ENCODE measurements at regions not wholly inside any gene's neighbourhood (a gene's known extent, or its start where the extent isn't known, plus 50 kb on each side); places are given as distances from the start of the nearest gene placed in this dataset.
"Not testable (repeated sequence)": the region's sequence is repeated elsewhere in the genome, so short reads cannot be mapped to it uniquely, and the experiment has no call there.

GRCh38 chr3:181609030-181609767 lies 102.5 kb upstream of the SOX2 start:
- DNase-seq (ENCODE audit: low read depth) = no peak

GRCh38 chr3:181604267-181604666 lies 107.5 kb upstream of the SOX2 start:
- no peak for DNase-seq (ENCODE audit: low read depth)

GRCh38 chr3:181596126-181596525 lies 115.6 kb upstream of the SOX2 start:
- DNase-seq (ENCODE audit: low read depth) = no peak

- DNase-seq (ENCODE audit: low read depth) = not testable (repeated sequence)
Observed at GRCh38 chr3:181590939-181591338, 120.8 kb upstream of the SOX2 start.

- DNase-seq (ENCODE audit: low read depth) = no peak
Observed at GRCh38 chr3:181582619-181583018, 129.1 kb upstream of the SOX2 start.

DNA sequence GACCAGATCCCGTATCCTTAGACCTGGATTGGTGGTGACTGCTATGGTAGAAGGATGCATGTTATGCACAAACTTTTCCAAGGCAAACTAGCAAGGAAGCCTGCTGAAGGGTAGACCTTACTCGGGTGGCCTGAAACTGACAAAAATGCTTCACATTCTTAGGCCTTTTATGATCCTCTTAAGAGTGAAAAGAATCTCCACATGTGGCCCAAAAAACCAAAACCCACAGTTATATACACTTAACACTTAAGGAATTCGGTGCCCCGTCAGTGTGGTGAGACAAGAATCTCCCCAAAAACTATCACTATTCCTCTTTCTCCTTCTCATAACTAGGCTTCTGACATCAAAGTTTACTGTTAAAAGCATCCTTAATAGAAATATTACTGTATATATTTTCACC lies 130.1 kb upstream of the SOX2 start:
- no peak for DNase-seq (ENCODE audit: low read depth)

GRCh38 chr3:181578743-181579142 lies 133.0 kb upstream of the SOX2 start:
- DNase-seq (ENCODE audit: low read depth) = no peak

- no peak for DNase-seq (ENCODE audit: low read depth)
Observed at GRCh38 chr3:181572432-181572831, 139.3 kb upstream of the SOX2 start.

- no peak for DNase-seq (ENCODE audit: low read depth)
Observed at GRCh38 chr3:181570472-181570871, 141.3 kb upstream of the SOX2 start.

DNA sequence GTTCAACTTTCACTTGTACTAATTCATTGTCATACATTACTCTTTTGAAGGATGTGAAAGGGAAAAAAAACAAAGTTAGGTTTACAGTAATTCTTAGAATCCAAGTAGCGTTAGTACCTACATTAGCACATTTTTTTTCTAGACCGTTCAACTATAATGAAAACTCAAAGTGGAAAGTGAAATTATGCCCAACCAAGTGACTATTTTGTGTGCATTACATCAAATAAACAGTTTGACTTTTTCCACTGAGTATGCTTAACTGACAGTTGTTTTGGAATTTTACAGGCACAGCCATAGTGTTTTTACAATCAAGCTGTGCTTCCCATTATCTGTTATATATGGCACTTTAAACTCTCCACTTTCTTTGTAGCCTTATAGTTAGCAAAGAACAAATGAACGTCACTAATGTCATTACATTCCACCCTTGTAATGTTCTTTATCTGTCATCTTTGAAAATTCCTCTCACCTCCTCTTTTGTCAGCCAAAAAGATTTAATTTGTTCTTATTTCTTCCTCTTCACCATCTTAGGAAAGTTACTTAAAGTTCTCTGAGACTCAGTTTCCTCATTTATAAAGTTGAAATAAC lies 142.3 kb upstream of the SOX2 start:
- no peak for DNase-seq (ENCODE audit: low read depth)

GRCh38 chr3:181568693-181569092 lies 143.0 kb upstream of the SOX2 start:
- DNase-seq (ENCODE audit: low read depth) = no peak

DNA sequence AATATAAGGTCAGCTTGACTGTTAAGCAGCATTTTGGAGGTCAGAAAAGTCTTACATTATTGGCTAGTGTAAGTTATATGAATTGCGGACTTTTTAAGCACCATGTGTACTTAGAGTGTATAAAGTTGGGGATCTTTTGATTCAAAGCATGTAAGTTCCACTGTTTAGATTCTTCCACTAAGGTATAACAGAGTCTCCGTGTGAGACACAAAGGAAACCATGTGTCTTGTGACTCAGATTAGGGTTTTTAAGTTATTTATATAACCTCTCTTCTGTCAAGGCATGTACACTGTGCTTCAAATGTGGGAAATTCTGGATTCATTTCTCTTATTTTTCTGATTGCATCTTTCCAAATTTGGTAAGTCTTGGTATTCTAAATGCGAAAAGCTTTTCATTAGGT lies 143.5 kb upstream of the SOX2 start:
- DNase-seq (ENCODE audit: low read depth) = no peak

- no peak for DNase-seq (ENCODE audit: low read depth)
Observed at GRCh38 chr3:181567311-181568075, 144.2 kb upstream of the SOX2 start.

GRCh38 chr3:181565416-181565815 lies 146.3 kb upstream of the SOX2 start:
- DNase-seq (ENCODE audit: low read depth) = no peak

DNA sequence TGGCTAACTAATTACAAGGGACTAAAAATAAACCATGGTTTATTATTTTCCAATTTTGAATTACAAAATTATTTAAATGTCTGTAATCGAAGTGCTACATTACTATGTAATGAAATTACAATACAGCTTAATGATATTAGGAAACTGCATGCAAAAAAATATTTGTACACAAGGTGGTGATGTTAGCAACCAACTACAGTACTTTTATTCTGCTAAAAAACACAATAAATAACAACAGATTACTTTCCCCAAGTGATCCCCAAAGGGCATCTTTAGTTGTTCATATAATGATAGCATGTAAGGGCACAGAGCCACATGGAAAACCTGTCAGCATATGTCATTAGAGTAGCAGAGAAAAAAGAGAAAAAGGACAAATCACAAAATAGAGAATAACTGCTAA lies 147.5 kb upstream of the SOX2 start:
- no peak for DNase-seq (ENCODE audit: low read depth)

GRCh38 chr3:181561139-181562031 lies 150.3 kb upstream of the SOX2 start:
- no peak for DNase-seq (ENCODE audit: low read depth)

DNA sequence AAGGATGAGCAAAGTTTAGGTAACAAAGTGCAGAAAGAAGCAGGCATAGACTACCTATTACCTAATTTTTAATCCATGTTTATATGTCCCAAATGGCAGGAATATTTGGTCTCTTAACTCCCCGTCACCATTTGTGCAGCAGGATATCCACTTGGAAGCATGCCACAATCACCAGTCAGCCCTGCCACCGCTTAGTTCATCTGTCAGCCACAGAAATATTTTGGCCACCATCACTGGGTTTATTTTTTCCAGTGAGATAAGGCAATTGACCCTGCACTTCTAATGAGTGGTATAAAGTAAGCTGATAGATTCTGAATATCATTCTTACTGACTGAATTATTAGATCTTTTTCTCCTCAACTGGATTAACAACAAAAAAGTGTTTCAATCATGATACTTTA lies 152.9 kb upstream of the SOX2 start:
- DNase-seq (ENCODE audit: low read depth) = no peak

GRCh38 chr3:181555681-181556080 lies 156.0 kb upstream of the SOX2 start:
- no peak for DNase-seq (ENCODE audit: low read depth)

DNA sequence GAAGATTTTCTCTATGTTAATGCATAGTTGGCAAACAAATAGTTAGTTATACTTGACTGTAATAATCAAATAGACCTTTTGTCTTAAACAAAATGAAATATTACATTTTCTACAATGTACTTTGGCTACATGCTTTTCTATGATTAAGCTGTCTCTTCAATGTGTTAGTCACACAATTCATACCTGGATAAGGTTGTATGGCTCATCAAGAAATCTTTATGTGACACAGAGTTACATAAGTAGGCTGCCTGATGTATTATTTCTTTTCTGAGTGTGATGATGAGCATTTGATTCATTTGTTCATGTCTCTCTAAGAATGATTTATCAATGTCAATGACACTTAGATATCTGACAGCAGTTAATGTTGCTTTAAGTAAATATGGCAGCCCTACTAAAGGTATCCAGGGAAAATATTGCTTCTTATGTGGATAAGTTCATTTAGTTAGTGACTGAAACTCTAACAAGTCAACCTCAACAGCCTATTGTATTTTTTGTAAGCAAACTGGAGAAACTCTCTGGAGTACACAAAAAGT lies 157.4 kb upstream of the SOX2 start:
- DNase-seq (ENCODE audit: low read depth) = no peak

- no peak for DNase-seq (ENCODE audit: low read depth)
Observed at GRCh38 chr3:181549266-181549665, 162.5 kb upstream of the SOX2 start.

GRCh38 chr3:181541414-181541813 lies 170.3 kb upstream of the SOX2 start:
- DNase-seq (ENCODE audit: low read depth) = no peak

- no peak for DNase-seq (ENCODE audit: low read depth)
Observed at GRCh38 chr3:181534781-181535221, 176.9 kb upstream of the SOX2 start.
